K562 (cell line): ENCODE measurements at regions not wholly inside any gene's neighbourhood (a gene's known extent, or its start where the extent isn't known, plus 50 kb on each side); places are given as distances from the start of the nearest gene placed in this dataset.

Experiments used
- ATAC-seq: fragments of 200-7000 bp; cut with Tn5 transposase; 3 replicates; pipeline ENCODE4 v1.9.1; 2020; ENCODE audit warnings: moderate library complexity
- BruUV-seq: library from RNA; stranded (reverse); fragments of 400-500 nt; replicated peaks from 2 replicates; lab custom pipeline; 2021; lab: Mats Ljungman, UMichigan
- CTCF ChIA-PET: fragments of 300-600 bp; formaldehyde crosslinking; extraction: SDS; loops from one replicate; lab custom pipeline; 2021; ENCODE audit warnings: low intra/inter-chr PET ratio; lab: Yijun Ruan, JAX
- POLR2A ChIA-PET: fragments of 300-600, 350-650 bp; sonication (Branson Sonifier 250); formaldehyde crosslinking; extraction: SDS; loops from one replicate; lab custom pipeline; 2021; ENCODE audit warnings: antibody characterized with exemption, inconsistent platforms; lab: Yijun Ruan, JAX
- DNase-seq, 4 experiments: peaks; one replicate each; pipeline versions ENCODE4 v3.0.0 to v3.0.0-alpha.2; 2011 to 2018; ENCODE audit warnings: low spot score in 3 of 4, mixed read lengths in 3 of 4; ENCODE audit errors: extremely low read depth in 1 of 4
- FAIRE-seq: peaks from 2 replicates; lab custom pipeline; 2011; peaks lifted over from hg19 to GRCh38; lab: Jason Lieb, UNC
- H2AFZ ChIP-seq: 2 replicates; pipeline ENCODE4 v1.6.0; 2011; ENCODE audit warnings: low read depth, low read length, control low read depth, inconsistent platforms
- H3K27ac ChIP-seq: fragments of 200-600 bp; 3 replicates; pipeline ENCODE4 v1.8.0; 2011; ENCODE audit warnings: low read depth, mild to moderate bottlenecking, control low read depth, inconsistent platforms, low read length, moderate library complexity, mixed read lengths; ENCODE audit errors: extremely low read depth
- H3K27me3 ChIP-seq, 2 experiments: fragments of 300-600 bp in 1 of 2; 2 replicates in 1 of 2; 3 replicates in 1 of 2; pipeline versions ENCODE4 v1.6.0 to v1.8.0; 2011; ENCODE audit warnings: inconsistent platforms in 2 of 2, low read length in 2 of 2, mild to moderate bottlenecking in 1 of 2, mixed read lengths in 1 of 2, moderate library complexity in 1 of 2; ENCODE audit not compliant: control insufficient read depth in 2 of 2, insufficient read depth in 2 of 2
- H3K36me3 ChIP-seq: fragments of 300-600 bp; 3 replicates; pipeline ENCODE4 v1.8.0; 2011; ENCODE audit warnings: mild to moderate bottlenecking, low read length, inconsistent platforms; ENCODE audit not compliant: control insufficient read depth, insufficient read depth
- H3K4me1 ChIP-seq, 2 experiments: fragments of 200-600 bp in 1 of 2; replicated peaks in 1 of 2; 2 replicates in 1 of 2; 3 replicates in 1 of 2; pipeline versions ENCODE4 v1.5.1 to v1.8.0; 2011; ENCODE audit warnings: inconsistent platforms in 2 of 2, low read length in 2 of 2, mild to moderate bottlenecking in 1 of 2, mixed read lengths in 1 of 2, moderate library complexity in 1 of 2; ENCODE audit not compliant: control insufficient read depth in 2 of 2, insufficient read depth in 2 of 2
- H3K4me2 ChIP-seq: 2 replicates; pipeline ENCODE4 v1.6.1; 2011; ENCODE audit warnings: low read length, control low read depth, inconsistent platforms, mixed read lengths; ENCODE audit not compliant: insufficient read depth
- H3K4me3 ChIP-seq: fragments of 200-600 bp; sonication (generic), shearing (Covaris generic); 2 replicates; pipeline ENCODE4 v1.5.1; 2016; ENCODE audit warnings: control low read depth, inconsistent platforms
- H3K79me2 ChIP-seq: fragments of 200-600 bp; 3 replicates; pipeline ENCODE4 v1.8.0; 2011; ENCODE audit warnings: low read length, inconsistent platforms; ENCODE audit not compliant: control insufficient read depth, insufficient read depth
- H3K9ac ChIP-seq, 2 experiments: 2 replicates each; pipeline versions ENCODE4 v1.6.0 to v1.6.1; 2011; ENCODE audit warnings: low read depth in 2 of 2, low read length in 2 of 2, control low read depth in 1 of 2, inconsistent platforms in 1 of 2, mild to moderate bottlenecking in 1 of 2, mixed read lengths in 1 of 2; ENCODE audit not compliant: insufficient read depth in 1 of 2
- H3K9me1 ChIP-seq: one replicate; pipeline ENCODE4 v1.6.0; 2011; ENCODE audit warnings: inconsistent platforms, mild to moderate bottlenecking, low read length, moderate library complexity; ENCODE audit not compliant: control insufficient read depth, insufficient read depth
- H3K9me3 ChIP-seq: replicated peaks from 2 replicates; pipeline ENCODE4 v1.5.1; 2011; ENCODE audit warnings: low read depth, low read length, inconsistent platforms; ENCODE audit not compliant: control insufficient read depth, insufficient read depth
- H4K20me1 ChIP-seq: replicated peaks from 2 replicates; pipeline ENCODE4 v1.6.1; 2011; ENCODE audit warnings: low read length, inconsistent platforms, mixed read lengths; ENCODE audit not compliant: control insufficient read depth, insufficient read depth
- CBX3 ChIP-seq, 2 experiments: IDR thresholded peaks; 1 replicate in 1 of 2; 2 replicates in 1 of 2; pipeline ENCODE4 v1.6.1; 2012; ENCODE audit warnings: inconsistent platforms in 2 of 2, low read length in 2 of 2, borderline replicate concordance in 1 of 2, control low read depth in 1 of 2
- CREB1 ChIP-seq, 2 experiments: sonication (generic) in 1 of 2; formaldehyde crosslinking in 1 of 2; IDR thresholded peaks; 2 replicates each; pipeline versions ENCODE4 v1.6.1 to v1.8.0; 2012 to 2022; ENCODE audit warnings: inconsistent platforms in 1 of 2, mild to moderate bottlenecking in 1 of 2, missing genetic modification reagents in 1 of 2, moderate library complexity in 1 of 2
- EHMT2 ChIP-seq: fragments of 450-650 bp; IDR thresholded peaks from 2 replicates; pipeline ENCODE4 v1.6.1; 2018; ENCODE audit warnings: antibody characterized with exemption
- ETS2 ChIP-seq: IDR thresholded peaks from 2 replicates; pipeline ENCODE4 v1.6.1; 2016; ENCODE audit warnings: borderline replicate concordance, missing genetic modification characterization, mild to moderate bottlenecking, moderate library complexity, missing compliant biosample characterization; ENCODE audit not compliant: poor library complexity, severe bottlenecking
- FOSL1 ChIP-seq: fragments of 200-800 bp; sonication (Bioruptor generic); conservative IDR thresholded peaks from 2 replicates; pipeline ENCODE4 v1.6.1; 2016; ENCODE audit warnings: missing genetic modification characterization, missing compliant biosample characterization
- HDAC2 ChIP-seq: fragments of 450-650 bp; IDR thresholded peaks from 2 replicates; pipeline ENCODE4 v1.6.1; 2016; ENCODE audit warnings: mild to moderate bottlenecking
- HLTF ChIP-seq: fragments of 450-650 bp; IDR thresholded peaks from 2 replicates; pipeline ENCODE4 v1.6.1; 2016
- SMARCB1 ChIP-seq: IDR thresholded peaks from 2 replicates; pipeline ENCODE4 v1.6.1; 2011; ENCODE audit warnings: improper control_type of control experiment, low read depth; ENCODE audit not compliant: insufficient read length
- TBP ChIP-seq: optimal IDR thresholded peaks from 2 replicates; pipeline ENCODE3; 2011; ENCODE audit warnings: low read depth, low read length, improper control_type of control experiment
- TCF3 ChIP-seq: sonication (generic); formaldehyde crosslinking; IDR thresholded peaks from 2 replicates; pipeline ENCODE4 v1.4.0; 2020; ENCODE audit warnings: mild to moderate bottlenecking, missing genetic modification reagents
- ZNF134 ChIP-seq: fragments of 250-450 bp; sonication (Bioruptor Pico); conservative IDR thresholded peaks from 2 replicates; pipeline ENCODE4 v1.4.0; 2020
- ZNF436 ChIP-seq: fragments of 250-450, 450-650 bp; sonication (Bioruptor Pico); formaldehyde crosslinking; IDR thresholded peaks from 2 replicates; pipeline ENCODE4 v1.7.0; 2020; ENCODE audit warnings: mild to moderate bottlenecking
- WGBS: fragments of 100-300 bp; shearing (Covaris generic); methylation state at CpG from one replicate; pipeline ENCODE4 v1.1.6; 2016; ENCODE audit warnings: low coverage, mixed read lengths; ENCODE audit not compliant: insufficient coverage; ENCODE audit errors: missing lambda C conversion rate; 5-methylcytosine and 5-hydroxymethylcytosine counted together
- in situ Hi-C: fragments of 300-500 bp; cut with MboI; formaldehyde crosslinking; loops from 4 replicates; pipeline ENCODE4 v1.15.0; 2018; ENCODE audit warnings: inconsistent platforms, mixed read lengths
- intact Hi-C: fragments of 100-400 bp; cut with micrococcal nuclease; formaldehyde crosslinking; loops from 2 replicates; pipeline ENCODE4 v1.14.2; 2022
- TF ChIP-seq, protein P1 (sequence below), 2 experiments: fragments of 450-650 bp in 1 of 2; sonication (generic) in 1 of 2; formaldehyde crosslinking in 1 of 2; IDR thresholded peaks in 1 of 2; conservative IDR thresholded peaks in 1 of 2; 2 replicates each; pipeline versions ENCODE4 v1.6.1 to v1.8.1; 2016 to 2023; ENCODE audit warnings: mild to moderate bottlenecking in 2 of 2, moderate library complexity in 2 of 2, inconsistent platforms in 1 of 2, missing genetic modification reagents in 1 of 2
- TF ChIP-seq, protein P2 (sequence below): fragments of 450-650 bp; formaldehyde crosslinking; IDR thresholded peaks from 2 replicates; pipeline ENCODE4 v1.4.0; 2020; ENCODE audit warnings: mild to moderate bottlenecking, moderate library complexity
- TF ChIP-seq, protein P3 (sequence below): fragments of 250-450 bp; sonication (Bioruptor Pico); IDR thresholded peaks from 2 replicates; pipeline ENCODE4 v1.6.1; 2021; ENCODE audit warnings: mild to moderate bottlenecking

DNA sequence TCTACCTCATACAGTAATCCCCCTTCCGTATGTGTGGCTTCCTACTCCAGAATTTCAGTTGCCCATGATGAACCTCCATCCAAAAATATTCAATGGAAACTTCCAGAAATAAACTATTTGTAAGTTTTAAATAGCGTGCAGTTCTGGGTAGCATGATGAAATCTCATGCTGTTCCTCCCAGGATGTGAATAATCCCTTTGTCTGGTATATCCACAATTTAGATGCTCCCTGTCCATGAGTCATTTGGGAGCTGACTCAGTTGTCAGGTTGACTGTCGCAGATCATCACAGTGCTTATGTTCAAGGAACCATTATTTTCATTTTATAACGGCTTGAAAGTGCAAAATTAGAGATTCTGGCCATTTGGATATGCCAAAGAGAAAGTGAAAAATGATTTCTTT lies 290.1 kb upstream of the CDH9 start:
- Histone ChIP-seq H4K20me1 (no peaks in the 10 kb centered on the region), H3K79me2 (no peaks in the 10 kb centered on the region), H3K4me2 (no peak overlapping the region), H3K4me1 (no peaks in the 10 kb centered on the region)
- in situ Hi-C loops, result no loop called here
- BruUV-seq, result no TSS peak
- no peak for TF ChIP-seq ZNF134 (CRISPR knock-in tag)
- TF ChIP-seq, protein P1, sequence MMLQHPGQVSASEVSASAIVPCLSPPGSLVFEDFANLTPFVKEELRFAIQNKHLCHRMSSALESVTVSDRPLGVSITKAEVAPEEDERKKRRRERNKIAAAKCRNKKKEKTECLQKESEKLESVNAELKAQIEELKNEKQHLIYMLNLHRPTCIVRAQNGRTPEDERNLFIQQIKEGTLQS (IDR thresholded peaks at IDR 0.05), result peak; percentile 13; the same call in 1 of the 2 replicates
- TF ChIP-seq, protein P1 (CRISPR knock-in tag; conservative IDR thresholded peaks at IDR 0.05), result no peak
- peak; percentile 53; the same call in 1 of the 2 replicates for TF ChIP-seq FOSL1 (tag)
- TF ChIP-seq, all 486 proteins: peak for 2
- Histone ChIP-seq H3K9me3 (no peaks in the 10 kb centered on the region), H3K9me1 (no peaks in the 10 kb centered on the region), H3K4me3 (no peak overlapping the region), H3K27me3 (no peaks in the 10 kb centered on the region), H3K36me3 (no peaks in the 10 kb centered on the region), H3K9ac (no peak overlapping the region), H2AFZ (no peak overlapping the region), H3K27ac (no peak overlapping the region)
- CTCF ChIA-PET, result no interaction called here
- POLR2A ChIA-PET, result no interaction called here
- WGBS, result 43% methylated on average over 4 of the region's 4 CpGs
- ATAC-seq (no peak), DNase-seq (no peak), FAIRE-seq (no peak)
- intact Hi-C loops, result no loop called here

DNA sequence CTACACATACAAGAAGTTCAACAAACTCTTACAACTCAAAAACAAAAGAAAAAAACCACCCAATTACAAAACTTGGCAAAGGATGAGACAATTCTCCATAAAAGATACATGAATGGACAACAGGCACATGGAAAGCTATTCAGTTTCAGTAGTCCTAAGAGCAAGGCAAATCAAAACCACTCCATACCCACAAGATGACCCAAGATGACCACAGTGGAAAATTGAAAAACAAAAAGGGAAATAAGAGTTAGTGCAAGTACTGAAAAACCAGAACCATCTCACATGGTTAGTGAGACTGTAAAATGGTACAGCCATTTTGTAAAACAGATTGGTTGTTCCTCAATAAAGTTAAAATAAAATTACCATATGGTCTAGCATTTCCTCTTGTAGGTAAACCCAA lies 287.1 kb upstream of the CDH9 start:
- H3K27me3 ChIP-seq, result no peaks in the 10 kb centered on the region
- no peaks in the 10 kb centered on the region for H3K9me3 ChIP-seq
- in situ Hi-C loops (no loop called here), intact Hi-C loops (no loop called here)
- no peaks in the 10 kb centered on the region for H3K36me3 ChIP-seq
- no peaks in the 10 kb centered on the region for H3K79me2 ChIP-seq
- H3K9me1 ChIP-seq, result no peaks in the 10 kb centered on the region
- ATAC-seq (no peak), DNase-seq (no peak), FAIRE-seq (no peak)
- no TSS peak for BruUV-seq
- H2AFZ ChIP-seq, result no peak overlapping the region
- H3K9ac ChIP-seq, result no peak overlapping the region
- POLR2A ChIA-PET, result no interaction called here
- H3K4me3 ChIP-seq, result no peak overlapping the region
- CTCF ChIA-PET, result no interaction called here
- H3K27ac ChIP-seq, result no peak overlapping the region
- no peak overlapping the region for H3K4me2 ChIP-seq
- no peaks in the 10 kb centered on the region for H3K4me1 ChIP-seq
- H4K20me1 ChIP-seq, result no peaks in the 10 kb centered on the region
- TF ChIP-seq CBX3 (IDR thresholded peaks at IDR 0.05; ENCODE audit: borderline replicate concordance in 1 of 2, low read length in 2 of 2), result no peak
- TF ChIP-seq SMARCB1, result no peak
- no peak for TF ChIP-seq ZNF436
- TF ChIP-seq, protein P2, sequence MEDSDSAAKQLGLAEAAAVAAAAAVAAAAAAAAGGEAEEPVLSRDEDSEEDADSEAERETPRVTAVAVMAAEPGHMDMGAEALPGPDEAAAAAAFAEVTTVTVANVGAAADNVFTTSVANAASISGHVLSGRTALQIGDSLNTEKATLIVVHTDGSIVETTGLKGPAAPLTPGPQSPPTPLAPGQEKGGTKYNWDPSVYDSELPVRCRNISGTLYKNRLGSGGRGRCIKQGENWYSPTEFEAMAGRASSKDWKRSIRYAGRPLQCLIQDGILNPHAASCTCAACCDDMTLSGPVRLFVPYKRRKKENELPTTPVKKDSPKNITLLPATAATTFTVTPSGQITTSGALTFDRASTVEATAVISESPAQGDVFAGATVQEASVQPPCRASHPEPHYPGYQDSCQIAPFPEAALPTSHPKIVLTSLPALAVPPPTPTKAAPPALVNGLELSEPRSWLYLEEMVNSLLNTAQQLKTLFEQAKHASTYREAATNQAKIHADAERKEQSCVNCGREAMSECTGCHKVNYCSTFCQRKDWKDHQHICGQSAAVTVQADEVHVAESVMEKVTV, result no peak
- no peak for TF ChIP-seq EHMT2
- TF ChIP-seq HDAC2, result no peak
- TF ChIP-seq ETS2 (tag), result no peak
- TF ChIP-seq, protein P3, sequence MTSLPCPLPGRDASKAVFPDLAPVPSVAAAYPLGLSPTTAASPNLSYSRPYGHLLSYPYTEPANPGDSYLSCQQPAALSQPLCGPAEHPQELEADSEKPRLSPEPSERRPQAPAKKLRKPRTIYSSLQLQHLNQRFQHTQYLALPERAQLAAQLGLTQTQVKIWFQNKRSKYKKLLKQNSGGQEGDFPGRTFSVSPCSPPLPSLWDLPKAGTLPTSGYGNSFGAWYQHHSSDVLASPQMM (CRISPR knock-in tag), result no peak
- TF ChIP-seq TCF3 (CRISPR knock-in tag), result no peak
- TF ChIP-seq HLTF, result no peak
- no peak for TF ChIP-seq CREB1 (IDR thresholded peaks at IDR 0.05)
- no peak for TF ChIP-seq CREB1 (CRISPR knock-in tag; IDR thresholded peaks at IDR 0.05)
- TF ChIP-seq TBP, result no peak
